Loucy (cell line): ENCODE measurements at regions not wholly inside any gene's neighbourhood (a gene's known extent, or its start where the extent isn't known, plus 50 kb on each side); places are given as distances from the start of the nearest gene placed in this dataset.

Source experiments
- EZH2phosphoT487 ChIP-seq: fragments of 200-600 bp; IDR thresholded peaks from 2 replicates; pipeline ENCODE4 v1.6.1; 2018; ENCODE audit warnings: antibody characterized with exemption, mild to moderate bottlenecking, moderate library complexity, borderline replicate concordance
- TF ChIP-seq, protein P1 (sequence below): fragments of 200-600 bp; sonication (generic); conservative IDR thresholded peaks from 2 replicates; pipeline ENCODE4 v1.5.1; 2014; ENCODE audit warnings: mild to moderate bottlenecking, antibody characterized with exemption, low read length

DNA sequence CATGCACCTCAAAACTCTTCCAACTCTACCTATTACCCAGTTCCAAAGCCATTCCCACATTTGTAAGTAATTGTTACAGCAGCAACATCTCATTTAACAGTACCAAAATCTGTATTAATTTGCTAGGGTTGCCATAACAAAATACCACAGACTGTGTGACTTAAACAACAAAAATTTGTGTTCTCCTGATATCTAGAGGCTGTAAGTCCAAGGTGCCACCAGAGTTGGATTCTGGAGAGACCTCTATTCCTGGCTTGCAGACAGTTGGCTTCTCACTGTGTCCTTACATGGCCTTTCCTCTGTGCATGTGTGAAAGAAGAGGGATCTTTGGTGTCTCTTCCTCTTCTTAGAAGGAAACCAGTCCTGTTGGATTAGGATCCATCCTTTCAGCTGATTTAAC lies 203.8 kb upstream of the PIK3R1 start:
- TF ChIP-seq, protein P1, sequence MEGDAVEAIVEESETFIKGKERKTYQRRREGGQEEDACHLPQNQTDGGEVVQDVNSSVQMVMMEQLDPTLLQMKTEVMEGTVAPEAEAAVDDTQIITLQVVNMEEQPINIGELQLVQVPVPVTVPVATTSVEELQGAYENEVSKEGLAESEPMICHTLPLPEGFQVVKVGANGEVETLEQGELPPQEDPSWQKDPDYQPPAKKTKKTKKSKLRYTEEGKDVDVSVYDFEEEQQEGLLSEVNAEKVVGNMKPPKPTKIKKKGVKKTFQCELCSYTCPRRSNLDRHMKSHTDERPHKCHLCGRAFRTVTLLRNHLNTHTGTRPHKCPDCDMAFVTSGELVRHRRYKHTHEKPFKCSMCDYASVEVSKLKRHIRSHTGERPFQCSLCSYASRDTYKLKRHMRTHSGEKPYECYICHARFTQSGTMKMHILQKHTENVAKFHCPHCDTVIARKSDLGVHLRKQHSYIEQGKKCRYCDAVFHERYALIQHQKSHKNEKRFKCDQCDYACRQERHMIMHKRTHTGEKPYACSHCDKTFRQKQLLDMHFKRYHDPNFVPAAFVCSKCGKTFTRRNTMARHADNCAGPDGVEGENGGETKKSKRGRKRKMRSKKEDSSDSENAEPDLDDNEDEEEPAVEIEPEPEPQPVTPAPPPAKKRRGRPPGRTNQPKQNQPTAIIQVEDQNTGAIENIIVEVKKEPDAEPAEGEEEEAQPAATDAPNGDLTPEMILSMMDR = no peak
- TF ChIP-seq EZH2phosphoT487 = no peak
